ENCODE measurements at regions not wholly inside any gene's neighbourhood (a gene's known extent, or its start where the extent isn't known, plus 50 kb on each side); places are given as distances from the start of the nearest gene placed in this dataset.

- TF ChIP-seq CTCF (conservative IDR thresholded peaks at IDR 0.05; ENCODE audit: low read depth in 2 of 2) (no peak), POLR2AphosphoS5 (IDR thresholded peaks at IDR 0.05; ENCODE audit: low read depth) (no peak), STAT1 (IDR thresholded peaks at IDR 0.05; ENCODE audit: unreplicated experiment) (no peak), REST (IDR thresholded peaks at IDR 0.05; ENCODE audit: unreplicated experiment) (no peak), EZH2 (IDR thresholded peaks at IDR 0.05; ENCODE audit: low read depth, unreplicated experiment) (no peak), CREB1 (CRISPR knock-in tag; IDR thresholded peaks at IDR 0.05; ENCODE audit: low read depth) (no peak), EZH2phosphoT487 (IDR thresholded peaks at IDR 0.05; ENCODE audit: unreplicated experiment) (no peak), ZNF114 (CRISPR knock-in tag; IDR thresholded peaks at IDR 0.05) (no peak), NANOG (IDR thresholded peaks at IDR 0.05; ENCODE audit: borderline replicate concordance) (no peak), JUNB (IDR thresholded peaks at IDR 0.05; ENCODE audit: unreplicated experiment) (no peak), ZNF331 (CRISPR knock-in tag; IDR thresholded peaks at IDR 0.05; ENCODE audit: low read depth) (no peak), ETS1 (IDR thresholded peaks at IDR 0.05) (no peak), ZNF462 (CRISPR knock-in tag; IDR thresholded peaks at IDR 0.05) (no peak)
These were observed 358.8 kb upstream of the TRPC7 start for GRCh38 chr5:136724161-136724560.

All from GM23338 (cell line).